MCF 10A (cell line): ENCODE measurements at regions not wholly inside any gene's neighbourhood (a gene's known extent, or its start where the extent isn't known, plus 50 kb on each side); places are given as distances from the start of the nearest gene placed in this dataset.

Source experiments
- BruUV-seq: library from RNA; stranded (reverse); fragments of 400-500 nt; replicated peaks from 2 replicates; lab custom pipeline; 2021; lab: Mats Ljungman, UMichigan
- CTCF ChIA-PET: fragments of 300-600 bp; sonication (Branson Sonifier 250); formaldehyde crosslinking; extraction: SDS; loops from one replicate; lab custom pipeline; 2021; ENCODE audit warnings: antibody characterized with exemption, inconsistent platforms; lab: Yijun Ruan, JAX
- POLR2A ChIA-PET: fragments of 300-600, 350-650 bp; sonication (Branson Sonifier 250); formaldehyde crosslinking; extraction: SDS; loops from one replicate; lab custom pipeline; 2020; ENCODE audit warnings: antibody characterized with exemption, inconsistent platforms; lab: Yijun Ruan, JAX
- DNase-seq: peaks from one replicate; pipeline ENCODE4 v3.0.0-alpha.2; 2018; ENCODE audit not compliant: unreplicated experiment
- H3K27ac Mint-ChIP-seq: one replicate; pipeline ENCODE4 v1.8.0; 2022; ENCODE audit warnings: mild to moderate bottlenecking, low read depth, mixed read lengths; ENCODE audit not compliant: unreplicated experiment
- H3K27me3 Mint-ChIP-seq: one replicate; pipeline ENCODE4 v1.8.0; 2022; ENCODE audit warnings: mixed read lengths; ENCODE audit not compliant: insufficient read depth, unreplicated experiment
- H3K36me3 Mint-ChIP-seq: one replicate; pipeline ENCODE4 v1.8.0; 2022; ENCODE audit warnings: mild to moderate bottlenecking, moderate library complexity, mixed read lengths; ENCODE audit not compliant: insufficient read depth, unreplicated experiment
- H3K4me1 Mint-ChIP-seq: one replicate; pipeline ENCODE4 v1.8.0; 2022; ENCODE audit warnings: mixed read lengths; ENCODE audit not compliant: insufficient read depth, unreplicated experiment
- H3K4me3 Mint-ChIP-seq: one replicate; pipeline ENCODE4 v1.8.0; 2022; ENCODE audit warnings: mild to moderate bottlenecking, moderate library complexity, mixed read lengths; ENCODE audit not compliant: unreplicated experiment
- H3K9me3 Mint-ChIP-seq: one replicate; pipeline ENCODE4 v1.8.0; 2022; ENCODE audit warnings: mixed read lengths; ENCODE audit not compliant: unreplicated experiment
- intact Hi-C: fragments of 100-400 bp; cut with micrococcal nuclease; formaldehyde crosslinking; loops from 2 replicates; pipeline ENCODE4 v1.14.1; 2022
- TF ChIP-seq, protein P1 (sequence below): fragments of 200-600 bp; IDR thresholded peaks from one replicate; pipeline ENCODE4 v1.8.0; 2022; ENCODE audit warnings: antibody characterized with exemption, mild to moderate bottlenecking; ENCODE audit not compliant: unreplicated experiment

DNA sequence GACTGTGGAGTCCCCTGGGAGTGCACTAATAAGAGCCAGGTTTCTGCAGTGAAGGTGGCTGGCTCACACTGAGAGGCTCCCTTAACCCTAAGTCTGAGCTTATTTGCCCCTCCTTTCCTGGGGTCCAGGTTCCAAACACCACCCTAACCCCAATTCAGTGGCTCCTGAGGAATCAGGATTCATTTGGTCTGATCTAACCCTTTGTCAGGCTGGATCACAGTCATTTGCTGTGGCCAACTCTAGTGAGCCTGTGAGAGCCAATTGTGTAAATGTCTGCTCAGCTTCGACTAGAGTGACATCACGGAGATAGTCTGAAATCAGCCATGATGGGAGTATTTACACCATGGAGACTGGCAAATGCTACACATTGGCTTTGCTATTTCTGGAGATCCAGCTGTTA is 73.7 kb upstream of the ACAN start:
- Mint-ChIP-seq H3K9me3 (peaks cover 7% of the 10 kb centered on the region), H3K27me3 (peaks cover 34% of the 10 kb centered on the region), H3K4me1 (no peaks in the 10 kb centered on the region), H3K36me3 (no peaks in the 10 kb centered on the region), H3K4me3 (no peak overlapping the region), H3K27ac (no peak overlapping the region)
- intact Hi-C loops = no loop called here
- no TSS peak for BruUV-seq
- ChIA-PET POLR2A (no interaction called here), CTCF (no interaction called here)
- TF ChIP-seq, protein P1, sequence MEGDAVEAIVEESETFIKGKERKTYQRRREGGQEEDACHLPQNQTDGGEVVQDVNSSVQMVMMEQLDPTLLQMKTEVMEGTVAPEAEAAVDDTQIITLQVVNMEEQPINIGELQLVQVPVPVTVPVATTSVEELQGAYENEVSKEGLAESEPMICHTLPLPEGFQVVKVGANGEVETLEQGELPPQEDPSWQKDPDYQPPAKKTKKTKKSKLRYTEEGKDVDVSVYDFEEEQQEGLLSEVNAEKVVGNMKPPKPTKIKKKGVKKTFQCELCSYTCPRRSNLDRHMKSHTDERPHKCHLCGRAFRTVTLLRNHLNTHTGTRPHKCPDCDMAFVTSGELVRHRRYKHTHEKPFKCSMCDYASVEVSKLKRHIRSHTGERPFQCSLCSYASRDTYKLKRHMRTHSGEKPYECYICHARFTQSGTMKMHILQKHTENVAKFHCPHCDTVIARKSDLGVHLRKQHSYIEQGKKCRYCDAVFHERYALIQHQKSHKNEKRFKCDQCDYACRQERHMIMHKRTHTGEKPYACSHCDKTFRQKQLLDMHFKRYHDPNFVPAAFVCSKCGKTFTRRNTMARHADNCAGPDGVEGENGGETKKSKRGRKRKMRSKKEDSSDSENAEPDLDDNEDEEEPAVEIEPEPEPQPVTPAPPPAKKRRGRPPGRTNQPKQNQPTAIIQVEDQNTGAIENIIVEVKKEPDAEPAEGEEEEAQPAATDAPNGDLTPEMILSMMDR = no peak
- no peak for DNase-seq

DNA sequence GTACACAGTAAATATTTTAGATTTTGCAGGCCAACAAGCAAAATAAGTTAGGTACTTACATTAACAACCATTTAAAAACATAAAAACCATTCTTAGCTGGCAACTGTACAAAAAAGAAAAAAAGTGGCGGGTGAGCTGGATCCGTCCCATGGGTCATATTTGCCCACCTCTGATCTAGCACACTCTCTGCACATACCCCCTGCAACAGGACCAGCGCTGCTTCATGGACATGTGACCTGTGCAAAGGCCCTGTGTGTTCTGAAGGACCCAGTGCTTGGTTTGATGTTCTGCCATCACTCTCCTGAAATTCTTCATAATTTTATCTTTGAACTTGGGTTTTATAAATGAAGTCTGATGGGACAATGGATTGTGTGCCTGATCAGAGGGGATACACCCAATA is 72.5 kb upstream of the ACAN start:
- intact Hi-C loops = no loop called here
- Mint-ChIP-seq H3K4me1 (peaks cover 1% of the 10 kb centered on the region), H3K9me3 (peaks cover 7% of the 10 kb centered on the region), H3K36me3 (no peaks in the 10 kb centered on the region), H3K27me3 (peaks cover 33% of the 10 kb centered on the region), H3K27ac (no peak overlapping the region), H3K4me3 (no peak overlapping the region)
- DNase-seq = no peak
- TF ChIP-seq, protein P1 = no peak
- CTCF ChIA-PET = no interaction called here
- no TSS peak for BruUV-seq
- POLR2A ChIA-PET = no interaction called here

DNA sequence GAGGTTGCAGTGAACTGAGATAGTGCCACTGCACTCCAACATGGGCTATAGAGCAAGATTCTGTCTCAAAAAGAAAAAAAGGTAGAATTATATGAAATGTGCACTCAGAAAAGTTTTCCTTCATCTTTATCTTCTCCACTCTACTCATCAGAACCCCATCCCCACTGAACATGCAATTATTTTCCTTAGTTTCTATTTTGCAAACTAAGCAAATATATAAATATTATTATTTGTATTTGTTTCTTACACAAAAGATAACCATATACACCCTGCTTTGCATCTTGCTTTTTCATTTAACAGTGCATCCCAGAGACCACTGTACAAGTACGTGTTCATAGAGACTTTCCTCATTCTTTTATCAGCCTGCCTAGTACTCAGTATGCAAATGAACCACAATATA is 68.0 kb upstream of the ACAN start:
- BruUV-seq = no TSS peak
- ChIA-PET POLR2A (no interaction called here), CTCF (no interaction called here)
- H3K4me3 Mint-ChIP-seq = no peak overlapping the region
- H3K27me3 Mint-ChIP-seq = no peaks in the 10 kb centered on the region
- intact Hi-C loops = no loop called here
- TF ChIP-seq, protein P1 = no peak
- H3K9me3 Mint-ChIP-seq = no peaks in the 10 kb centered on the region
- no peak overlapping the region for H3K27ac Mint-ChIP-seq
- DNase-seq = no peak
- peaks cover 6% of the 10 kb centered on the region for H3K4me1 Mint-ChIP-seq
- H3K36me3 Mint-ChIP-seq = no peaks in the 10 kb centered on the region

DNA sequence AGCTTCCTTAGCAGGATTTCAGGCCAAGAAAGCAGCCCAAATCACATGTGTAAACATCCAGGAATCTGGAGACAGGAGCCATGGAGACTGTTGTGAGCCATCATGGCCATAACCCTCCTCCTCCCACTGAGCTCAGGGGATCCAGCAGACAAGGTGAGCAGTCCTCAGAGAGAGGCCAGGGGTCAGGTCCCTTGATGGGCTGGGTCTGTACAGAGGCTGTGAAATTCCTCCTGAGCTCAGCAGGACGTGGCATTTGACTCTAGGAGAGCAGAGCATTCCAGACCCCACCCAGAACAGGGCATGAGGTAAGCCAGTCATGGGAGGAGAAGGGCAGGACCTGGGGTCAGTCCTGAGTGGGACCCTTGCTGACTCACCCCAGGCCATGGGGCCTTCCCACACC is 67.0 kb upstream of the ACAN start:
- no peak for DNase-seq
- BruUV-seq = no TSS peak
- no peak overlapping the region for H3K27ac Mint-ChIP-seq
- ChIA-PET POLR2A (no interaction called here), CTCF (interaction anchor here (1.0 to 1.7 kb wide), 2 partner anchors 30 to 66 kb away, joined by 3 to 5 read pairs; partner anchors contain the start of gene ACAN)
- no peaks in the 10 kb centered on the region for H3K27me3 Mint-ChIP-seq
- no peak overlapping the region for H3K4me3 Mint-ChIP-seq
- intact Hi-C loops = no loop called here
- H3K4me1 Mint-ChIP-seq = peaks cover 6% of the 10 kb centered on the region
- TF ChIP-seq, protein P1 = no peak
- no peaks in the 10 kb centered on the region for H3K9me3 Mint-ChIP-seq
- H3K36me3 Mint-ChIP-seq = no peaks in the 10 kb centered on the region
